ENCODE measurements at regions not wholly inside any gene's neighbourhood (a gene's known extent, or its start where the extent isn't known, plus 50 kb on each side); places are given as distances from the start of the nearest gene placed in this dataset.

DNA sequence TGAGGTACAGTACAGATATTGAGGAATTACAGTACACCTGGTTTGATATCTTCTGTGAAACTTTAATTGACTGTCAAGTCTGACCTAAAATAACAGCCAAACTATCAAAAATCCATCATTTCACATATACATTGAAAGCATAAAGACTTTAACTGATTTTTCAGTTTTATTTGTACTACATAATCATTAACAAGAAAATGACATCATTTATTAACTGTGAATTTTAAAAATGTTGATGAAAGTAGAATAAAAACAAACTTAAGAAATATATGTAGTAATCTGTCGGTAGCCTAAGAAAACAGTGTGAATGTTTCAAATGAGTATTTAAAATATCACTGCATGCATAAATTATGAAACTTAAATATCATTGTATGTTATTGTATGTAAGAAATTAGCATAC, 836.7 kb upstream of the GHITM start:
- no peak overlapping the region for H3K4me3 ChIP-seq (ENCODE audit: low read depth, low read length)
- TF ChIP-seq CTCF (IDR thresholded peaks at IDR 0.05; ENCODE audit: insufficient read depth, low read depth, low read length, missing control alignments) = no peak
- DNase-seq (ENCODE audit: low read depth) = no peak

GRCh38 chr10:83310688-83311087, 828.6 kb upstream of the GHITM start:
- no peak for TF ChIP-seq CTCF (IDR thresholded peaks at IDR 0.05; ENCODE audit: insufficient read depth, low read depth, low read length, missing control alignments)
- DNase-seq (ENCODE audit: low read depth) = no peak

DNA sequence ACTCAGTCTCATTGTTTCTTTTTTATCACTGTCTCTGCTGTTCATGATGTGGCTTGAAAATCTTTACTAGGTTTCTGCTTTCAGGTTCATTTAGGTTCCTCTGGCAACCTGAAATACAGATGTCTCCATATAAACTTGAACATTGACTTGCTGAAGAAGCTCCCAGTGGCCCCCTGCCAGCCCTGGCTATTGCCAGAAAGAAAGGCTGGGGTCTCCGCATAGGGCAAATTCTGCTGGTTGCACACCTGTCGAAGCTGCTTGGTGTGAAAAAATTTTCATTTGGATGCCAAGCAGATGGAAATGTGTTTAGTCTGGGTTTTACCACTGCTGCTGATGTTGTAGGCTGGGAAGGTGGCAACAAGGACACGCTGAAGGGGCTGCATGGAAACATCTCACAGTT, 826.7 kb upstream of the GHITM start:
- no peak for TF ChIP-seq CTCF (IDR thresholded peaks at IDR 0.05; ENCODE audit: insufficient read depth, low read depth, low read length, missing control alignments)
- DNase-seq (ENCODE audit: low read depth) = no peak
- no peak overlapping the region for H3K4me3 ChIP-seq (ENCODE audit: low read depth, low read length)

More at GRCh38 chr10:83310688-83311087, 828.6 kb upstream of the GHITM start:
- H3K4me3 ChIP-seq (ENCODE audit: low read depth, low read length) = no peak overlapping the region

GRCh38 chr10:83332690-83333089, 806.6 kb upstream of the GHITM start:
- no peak for DNase-seq (ENCODE audit: low read depth)
- H3K4me3 ChIP-seq (ENCODE audit: low read depth, low read length) = no peak overlapping the region
- TF ChIP-seq CTCF (IDR thresholded peaks at IDR 0.05; ENCODE audit: insufficient read depth, low read depth, low read length, missing control alignments) = no peak

- DNase-seq (ENCODE audit: low read depth) = no peak
- no peak overlapping the region for H3K4me3 ChIP-seq (ENCODE audit: low read depth, low read length)
- TF ChIP-seq CTCF (IDR thresholded peaks at IDR 0.05; ENCODE audit: insufficient read depth, low read depth, low read length, missing control alignments) = no peak
Measured at GRCh38 chr10:83333566-83333965, 805.7 kb upstream of the GHITM start.

GRCh38 chr10:83343676-83344075, 795.6 kb upstream of the GHITM start:
- TF ChIP-seq CTCF (IDR thresholded peaks at IDR 0.05; ENCODE audit: insufficient read depth, low read depth, low read length, missing control alignments) = no peak
- H3K4me3 ChIP-seq (ENCODE audit: low read depth, low read length) = no peak overlapping the region
- no peak for DNase-seq (ENCODE audit: low read depth)

DNA sequence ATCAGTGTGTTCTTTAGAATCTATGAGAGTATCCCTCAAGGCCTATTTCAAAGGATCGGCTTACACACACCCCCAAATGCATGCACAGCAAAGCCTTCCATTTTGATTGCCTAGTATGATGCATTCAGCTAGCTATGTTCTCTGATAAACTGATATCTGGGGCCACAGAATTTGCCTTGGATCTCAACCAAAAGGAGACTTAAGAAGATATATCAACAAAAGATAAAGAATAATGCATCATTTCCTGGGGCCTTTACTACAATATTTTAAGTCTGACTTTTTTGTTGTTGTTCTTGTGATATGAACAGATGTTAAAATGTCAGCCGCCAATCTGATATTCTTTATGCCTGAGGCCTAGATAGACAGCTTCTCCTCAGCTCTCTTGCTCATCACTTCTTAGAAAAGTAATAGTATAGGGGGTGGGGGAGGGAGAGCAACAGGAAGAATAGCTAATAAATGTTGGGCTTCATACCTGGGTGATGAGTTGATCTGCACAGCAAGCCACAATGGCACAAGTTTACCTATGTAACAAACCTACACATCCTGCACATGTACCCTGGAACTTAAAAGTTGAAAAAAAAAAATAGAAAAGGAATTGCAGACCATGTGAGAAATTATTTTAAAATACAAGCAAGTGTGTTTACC, 792.9 kb upstream of the GHITM start:
- TF ChIP-seq CTCF (IDR thresholded peaks at IDR 0.05; ENCODE audit: insufficient read depth, low read depth, low read length, missing control alignments) = no peak
- DNase-seq (ENCODE audit: low read depth) = no peak
- H3K4me3 ChIP-seq (ENCODE audit: low read depth, low read length) = no peak overlapping the region
